ENCODE measurements at regions not wholly inside any gene's neighbourhood (a gene's known extent, or its start where the extent isn't known, plus 50 kb on each side); places are given as distances from the start of the nearest gene placed in this dataset.

DNA sequence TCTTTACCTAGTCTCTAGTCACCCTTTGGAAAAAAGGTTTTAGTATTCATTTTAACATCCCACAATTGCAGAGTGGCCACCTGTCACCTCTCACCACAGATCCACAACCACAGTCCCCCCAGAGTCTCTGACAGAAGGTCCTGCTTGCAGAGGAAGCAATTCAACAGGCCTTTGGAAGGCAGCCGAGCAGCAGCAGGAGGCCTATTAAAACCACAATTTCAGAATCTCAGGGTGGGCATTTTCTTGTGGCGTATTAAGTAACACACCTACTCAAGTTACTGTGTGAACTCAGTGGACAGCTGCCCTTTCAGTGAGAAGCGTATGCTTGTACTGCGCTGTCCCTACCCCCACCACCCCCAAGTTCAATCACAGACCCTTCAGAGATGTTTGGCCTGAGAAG lies 234.0 kb upstream of the HMGA2 start:
- TF ChIP-seq, protein P1, sequence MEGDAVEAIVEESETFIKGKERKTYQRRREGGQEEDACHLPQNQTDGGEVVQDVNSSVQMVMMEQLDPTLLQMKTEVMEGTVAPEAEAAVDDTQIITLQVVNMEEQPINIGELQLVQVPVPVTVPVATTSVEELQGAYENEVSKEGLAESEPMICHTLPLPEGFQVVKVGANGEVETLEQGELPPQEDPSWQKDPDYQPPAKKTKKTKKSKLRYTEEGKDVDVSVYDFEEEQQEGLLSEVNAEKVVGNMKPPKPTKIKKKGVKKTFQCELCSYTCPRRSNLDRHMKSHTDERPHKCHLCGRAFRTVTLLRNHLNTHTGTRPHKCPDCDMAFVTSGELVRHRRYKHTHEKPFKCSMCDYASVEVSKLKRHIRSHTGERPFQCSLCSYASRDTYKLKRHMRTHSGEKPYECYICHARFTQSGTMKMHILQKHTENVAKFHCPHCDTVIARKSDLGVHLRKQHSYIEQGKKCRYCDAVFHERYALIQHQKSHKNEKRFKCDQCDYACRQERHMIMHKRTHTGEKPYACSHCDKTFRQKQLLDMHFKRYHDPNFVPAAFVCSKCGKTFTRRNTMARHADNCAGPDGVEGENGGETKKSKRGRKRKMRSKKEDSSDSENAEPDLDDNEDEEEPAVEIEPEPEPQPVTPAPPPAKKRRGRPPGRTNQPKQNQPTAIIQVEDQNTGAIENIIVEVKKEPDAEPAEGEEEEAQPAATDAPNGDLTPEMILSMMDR (conservative IDR thresholded peaks at IDR 0.05 in 1 of 2, IDR thresholded peaks at IDR 0.05 in 1 of 2; ENCODE audit: low read depth in 1 of 2, low read length in 2 of 2): no peak
- TF ChIP-seq EZH2 (IDR thresholded peaks at IDR 0.05; ENCODE audit: low read length, missing control alignments): no peak

Data from fibroblast of lung (primary cell).